H9 (cell line): ENCODE measurements at regions not wholly inside any gene's neighbourhood (a gene's known extent, or its start where the extent isn't known, plus 50 kb on each side); places are given as distances from the start of the nearest gene placed in this dataset.

ENCODE experiments used
- DNase-seq: peaks from one replicate; pipeline ENCODE4 v3.0.0-alpha.2; 2017
- H2AFZ ChIP-seq: one replicate; pipeline ENCODE4 v1.6.1; 2013; ENCODE audit warnings: mild to moderate bottlenecking, low read length, control low read depth, moderate library complexity
- H2AK5ac ChIP-seq: 2 replicates; pipeline ENCODE4 v1.6.1; 2013; ENCODE audit warnings: low read length, control low read depth, mixed read lengths; ENCODE audit not compliant: insufficient read length
- H2BK120ac ChIP-seq: one replicate; pipeline ENCODE4 v1.6.1; 2013; ENCODE audit warnings: low read depth, mild to moderate bottlenecking, low read length, control low read depth, inconsistent platforms; ENCODE audit not compliant: poor library complexity, severe bottlenecking
- H2BK12ac ChIP-seq: 2 replicates; pipeline ENCODE4 v1.6.1; 2013; ENCODE audit warnings: low read length, control low read depth, mixed read lengths, low read depth; ENCODE audit not compliant: insufficient read length
- H2BK15ac ChIP-seq: 2 replicates; pipeline ENCODE4 v1.6.1; 2013; ENCODE audit warnings: low read depth, low read length, control low read depth
- H2BK20ac ChIP-seq: one replicate; pipeline ENCODE4 v1.6.1; 2013; ENCODE audit warnings: low read depth, mild to moderate bottlenecking, low read length, control low read depth, inconsistent platforms; ENCODE audit not compliant: poor library complexity, severe bottlenecking
- H2BK5ac ChIP-seq: 2 replicates; pipeline ENCODE4 v1.6.1; 2013; ENCODE audit warnings: low read length, control low read depth, mixed read lengths; ENCODE audit not compliant: insufficient read length
- H3K14ac ChIP-seq: 2 replicates; pipeline ENCODE4 v1.6.1; 2013; ENCODE audit warnings: low read length, control low read depth; ENCODE audit not compliant: insufficient read depth
- H3K18ac ChIP-seq: 2 replicates; pipeline ENCODE4 v1.6.1; 2013; ENCODE audit warnings: low read depth, mild to moderate bottlenecking, mixed read lengths, low read length, control low read depth; ENCODE audit not compliant: insufficient read length
- H3K23ac ChIP-seq: 2 replicates; pipeline ENCODE4 v1.6.1; 2013; ENCODE audit warnings: low read length, control low read depth, mixed read lengths, low read depth; ENCODE audit not compliant: insufficient read length
- H3K23me2 ChIP-seq: 2 replicates; pipeline ENCODE4 v1.6.1; 2013; ENCODE audit warnings: low read depth, mild to moderate bottlenecking, mixed read lengths, low read length, control low read depth; ENCODE audit not compliant: insufficient read length, poor library complexity, severe bottlenecking
- H3K27ac ChIP-seq: 2 replicates; pipeline ENCODE4 v1.5.1; 2013; ENCODE audit warnings: low read length, control low read depth, mixed read lengths, low read depth; ENCODE audit not compliant: insufficient read length
- H3K27me3 ChIP-seq: 2 replicates; pipeline ENCODE4 v1.6.1; 2013; ENCODE audit warnings: low read length, control low read depth, inconsistent platforms; ENCODE audit not compliant: insufficient read depth
- H3K4ac ChIP-seq: 2 replicates; pipeline ENCODE4 v1.6.1; 2013; ENCODE audit warnings: low read depth, mild to moderate bottlenecking, control low read depth, inconsistent platforms, low read length, moderate library complexity
- H3K4me1 ChIP-seq: 2 replicates; pipeline ENCODE4 v1.6.1; 2013; ENCODE audit warnings: low read length, control low read depth, inconsistent platforms; ENCODE audit not compliant: insufficient read depth
- H3K4me2 ChIP-seq: 2 replicates; pipeline ENCODE4 v1.6.1; 2013; ENCODE audit warnings: low read length, control low read depth, mixed read lengths; ENCODE audit not compliant: insufficient read length, insufficient read depth
- H3K56ac ChIP-seq: 2 replicates; pipeline ENCODE4 v1.6.1; 2013; ENCODE audit warnings: low read depth, mild to moderate bottlenecking, mixed read lengths, low read length, control low read depth; ENCODE audit not compliant: insufficient read length
- H3K79me1 ChIP-seq: 2 replicates; pipeline ENCODE4 v1.6.1; 2013; ENCODE audit warnings: low read depth, mild to moderate bottlenecking, moderate library complexity, low read length, control low read depth, inconsistent platforms; ENCODE audit not compliant: insufficient read depth, poor library complexity, severe bottlenecking
- H3K79me2 ChIP-seq: 2 replicates; pipeline ENCODE4 v1.6.1; 2013; ENCODE audit warnings: low read length, control low read depth, inconsistent platforms; ENCODE audit not compliant: insufficient read depth
- H3K9ac ChIP-seq: 2 replicates; pipeline ENCODE4 v1.6.1; 2013; ENCODE audit warnings: low read length, control low read depth, mixed read lengths; ENCODE audit not compliant: insufficient read length; ENCODE audit errors: extremely low read depth
- H3K9me3 ChIP-seq: one replicate; pipeline ENCODE4 v1.6.1; 2013; ENCODE audit warnings: low read depth, low read length, inconsistent platforms; ENCODE audit not compliant: control insufficient read depth
- H3T11ph ChIP-seq: one replicate; pipeline ENCODE4 v1.6.1; 2013; ENCODE audit warnings: mild to moderate bottlenecking, low read length, control low read depth, inconsistent platforms
- H4K20me1 ChIP-seq: one replicate; pipeline ENCODE4 v1.6.1; 2013; ENCODE audit not compliant: control insufficient read depth, insufficient read length, insufficient read depth
- H4K5ac ChIP-seq: 2 replicates; pipeline ENCODE4 v1.6.1; 2013; ENCODE audit warnings: low read depth, mild to moderate bottlenecking, mixed read lengths, low read length, control low read depth; ENCODE audit not compliant: insufficient read length
- H4K8ac ChIP-seq: replicated peaks from 2 replicates; pipeline ENCODE4 v1.6.1; 2013; ENCODE audit warnings: low read length, control low read depth, mixed read lengths, low read depth; ENCODE audit not compliant: insufficient read length
- H4K91ac ChIP-seq: 2 replicates; pipeline ENCODE4 v1.6.1; 2013; ENCODE audit warnings: low read depth, mild to moderate bottlenecking, moderate library complexity, mixed read lengths, low read length, control low read depth; ENCODE audit not compliant: insufficient read length
- H3K27ac Mint-ChIP-seq, 3 experiments: 2 replicates in 2 of 3; 3 replicates in 1 of 3; pipeline ENCODE4 v1.8.0; 2020 to 2021; ENCODE audit warnings: mixed read lengths in 3 of 3, mild to moderate bottlenecking in 1 of 3, moderate library complexity in 1 of 3
- H3K27me3 Mint-ChIP-seq: 2 replicates; pipeline ENCODE4 v1.8.0; 2021; ENCODE audit warnings: low read depth, mild to moderate bottlenecking, moderate library complexity, mixed read lengths
- H3K36me3 Mint-ChIP-seq, 3 experiments: 2 replicates in 2 of 3; 3 replicates in 1 of 3; pipeline ENCODE4 v1.8.0; 2020 to 2021; ENCODE audit warnings: low read depth in 3 of 3, mixed read lengths in 3 of 3; ENCODE audit not compliant: insufficient read depth in 1 of 3
- H3K4me1 Mint-ChIP-seq, 2 experiments: 2 replicates each; pipeline ENCODE4 v1.8.0; 2020; ENCODE audit warnings: mixed read lengths in 2 of 2
- H3K4me3 Mint-ChIP-seq, 2 experiments: 2 replicates in 1 of 2; 3 replicates in 1 of 2; pipeline ENCODE4 v1.8.0; 2020 to 2021; ENCODE audit warnings: mild to moderate bottlenecking in 2 of 2, mixed read lengths in 2 of 2, moderate library complexity in 1 of 2
- H3K9me3 Mint-ChIP-seq, 2 experiments: 2 replicates in 1 of 2; 3 replicates in 1 of 2; pipeline ENCODE4 v1.8.0; 2020; ENCODE audit warnings: mild to moderate bottlenecking in 2 of 2, mixed read lengths in 2 of 2, moderate library complexity in 1 of 2
- WGBS: extraction: QIAGEN DNeasy Blood & Tissue Kit; methylation state at CpG from one replicate; pipeline ENCODE4 v1.1.7; 2013; ENCODE audit warnings: missing lambda C conversion rate, low lambda C conversion rate, mixed read lengths; ENCODE audit not compliant: insufficient read length; ENCODE audit errors: extremely low coverage; 5-methylcytosine and 5-hydroxymethylcytosine counted together
- TF ChIP-seq, protein P1 (sequence below): fragments of 200-600 bp; sonication (generic); conservative IDR thresholded peaks from 3 replicates; pipeline ENCODE4 v1.8.0; 2021; ENCODE audit warnings: antibody characterized with exemption, mild to moderate bottlenecking

GRCh38 chrX:9362363-9362928 lies 102.4 kb upstream of the TBL1X start:
- Histone ChIP-seq H3K4me1 (no peaks in the 10 kb centered on the region), H4K20me1 (no peaks in the 10 kb centered on the region), H3K18ac (no peak overlapping the region), H3K79me1 (no peaks in the 10 kb centered on the region), H3K79me2 (no peaks in the 10 kb centered on the region), H2BK12ac (no peak overlapping the region), H3K56ac (no peak overlapping the region), H4K5ac (no peak overlapping the region), H4K91ac (no peak overlapping the region), H3K4ac (no peak overlapping the region), H2AFZ (no peak overlapping the region), H2BK20ac (no peak overlapping the region), H3K9ac (no peak overlapping the region), H3K9me3 (no peaks in the 10 kb centered on the region), H3K4me2 (no peak overlapping the region), H3K23ac (no peak overlapping the region), H2AK5ac (no peak overlapping the region), H3K23me2 (no peaks in the 10 kb centered on the region), H2BK5ac (no peak overlapping the region), H2BK15ac (no peak overlapping the region), H3K27me3 (no peaks in the 10 kb centered on the region), H3T11ph (no peak overlapping the region), H3K27ac (no peak overlapping the region), H4K8ac (no peak overlapping the region), H2BK120ac (no peak overlapping the region), H3K14ac (no peak overlapping the region)
- WGBS: no CpG with 5 or more reads among the region's 13 CpGs
- H3K27me3 Mint-ChIP-seq: peaks cover 2% of the 10 kb centered on the region; the same call in 1 of the 2 replicates
- peaks cover 3 to 49% of the 10 kb centered on the region in 2 experiments; a peak in 3 of 5 replicates for H3K9me3 Mint-ChIP-seq
- no peak overlapping the region for H3K4me3 Mint-ChIP-seq
- no peak for DNase-seq
- no peak overlapping the region for H3K27ac Mint-ChIP-seq
- no peaks in the 10 kb centered on the region for H3K4me1 Mint-ChIP-seq
- H3K36me3 Mint-ChIP-seq: no peaks in the 10 kb centered on the region; a peak in 1 of 7 replicates
- TF ChIP-seq, protein P1, sequence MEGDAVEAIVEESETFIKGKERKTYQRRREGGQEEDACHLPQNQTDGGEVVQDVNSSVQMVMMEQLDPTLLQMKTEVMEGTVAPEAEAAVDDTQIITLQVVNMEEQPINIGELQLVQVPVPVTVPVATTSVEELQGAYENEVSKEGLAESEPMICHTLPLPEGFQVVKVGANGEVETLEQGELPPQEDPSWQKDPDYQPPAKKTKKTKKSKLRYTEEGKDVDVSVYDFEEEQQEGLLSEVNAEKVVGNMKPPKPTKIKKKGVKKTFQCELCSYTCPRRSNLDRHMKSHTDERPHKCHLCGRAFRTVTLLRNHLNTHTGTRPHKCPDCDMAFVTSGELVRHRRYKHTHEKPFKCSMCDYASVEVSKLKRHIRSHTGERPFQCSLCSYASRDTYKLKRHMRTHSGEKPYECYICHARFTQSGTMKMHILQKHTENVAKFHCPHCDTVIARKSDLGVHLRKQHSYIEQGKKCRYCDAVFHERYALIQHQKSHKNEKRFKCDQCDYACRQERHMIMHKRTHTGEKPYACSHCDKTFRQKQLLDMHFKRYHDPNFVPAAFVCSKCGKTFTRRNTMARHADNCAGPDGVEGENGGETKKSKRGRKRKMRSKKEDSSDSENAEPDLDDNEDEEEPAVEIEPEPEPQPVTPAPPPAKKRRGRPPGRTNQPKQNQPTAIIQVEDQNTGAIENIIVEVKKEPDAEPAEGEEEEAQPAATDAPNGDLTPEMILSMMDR: no peak
